H1 (cell line): ENCODE measurements at regions not wholly inside any gene's neighbourhood (a gene's known extent, or its start where the extent isn't known, plus 50 kb on each side); places are given as distances from the start of the nearest gene placed in this dataset.

Source experiments
- CTCF ChIA-PET: fragments of 300-600 bp; sonication (Branson Sonifier 250); formaldehyde crosslinking; loops from one replicate; lab custom pipeline; 2021; ENCODE audit not compliant: partially characterized antibody; lab: Charles Lee
- POLR2A ChIA-PET: fragments of 300-600 bp; sonication (Branson Sonifier 250); formaldehyde crosslinking; loops from one replicate; lab custom pipeline; 2021; ENCODE audit warnings: inconsistent platforms; ENCODE audit not compliant: partially characterized antibody; lab: Charles Lee
- DNase-seq, 2 experiments: peaks; one replicate each; pipeline versions ENCODE4 v3.0.0 to v3.0.0-alpha.2; 2010 to 2022; ENCODE audit warnings: low spot score in 2 of 2, low read depth in 1 of 2, mixed read lengths in 1 of 2
- FAIRE-seq: peaks from 2 replicates; lab custom pipeline; 2011; peaks lifted over from hg19 to GRCh38; lab: Jason Lieb, UNC
- H2AFZ ChIP-seq: 2 replicates; pipeline ENCODE4 v1.8.1; 2012; ENCODE audit warnings: low read length, inconsistent platforms
- H2AK5ac ChIP-seq: 2 replicates; pipeline ENCODE4 v1.6.1; 2013; ENCODE audit warnings: low read depth, low read length
- H2BK120ac ChIP-seq: replicated peaks from 2 replicates; pipeline ENCODE3; 2013; ENCODE audit warnings: low read depth, low read length, inconsistent platforms
- H2BK12ac ChIP-seq: 2 replicates; pipeline ENCODE4 v1.6.1; 2013; ENCODE audit warnings: low read depth, low read length
- H2BK15ac ChIP-seq: 2 replicates; pipeline ENCODE4 v1.6.1; 2013; ENCODE audit warnings: low read length
- H2BK20ac ChIP-seq: 2 replicates; pipeline ENCODE4 v1.6.1; 2013; ENCODE audit warnings: low read length
- H2BK5ac ChIP-seq: 2 replicates; pipeline ENCODE4 v1.6.1; 2013; ENCODE audit warnings: low read depth, low read length
- H3K14ac ChIP-seq: 2 replicates; pipeline ENCODE4 v1.6.1; 2013; ENCODE audit warnings: inconsistent platforms; ENCODE audit not compliant: insufficient read length
- H3K18ac ChIP-seq: 2 replicates; pipeline ENCODE4 v1.6.1; 2013; ENCODE audit warnings: low read length; ENCODE audit errors: extremely low read depth
- H3K23ac ChIP-seq: 2 replicates; pipeline ENCODE4 v1.6.1; 2013; ENCODE audit warnings: inconsistent platforms; ENCODE audit not compliant: insufficient read length
- H3K23me2 ChIP-seq: 2 replicates; pipeline ENCODE4 v1.6.1; 2013; ENCODE audit warnings: low read depth, low read length
- H3K27ac ChIP-seq: 2 replicates; pipeline ENCODE4 v1.6.1; 2011; ENCODE audit warnings: low read depth, low read length, inconsistent platforms
- H3K27me3 ChIP-seq, 4 experiments: replicated peaks in 1 of 4; 1 replicate in 1 of 4; 2 replicates in 3 of 4; pipeline versions ENCODE4 v1.6.1 to v1.8.1; 2011 to 2013; ENCODE audit warnings: low read length in 3 of 4, mild to moderate bottlenecking in 3 of 4, inconsistent platforms in 2 of 4, mixed read lengths in 2 of 4, moderate library complexity in 1 of 4; ENCODE audit not compliant: control insufficient read depth in 3 of 4, insufficient read depth in 3 of 4; ENCODE audit errors: extremely low read depth in 1 of 4
- H3K36me3 ChIP-seq, 4 experiments: 2 replicates each; pipeline versions ENCODE4 v1.6.1 to v1.8.1; 2011 to 2013; ENCODE audit warnings: mild to moderate bottlenecking in 4 of 4, low read length in 3 of 4, moderate library complexity in 2 of 4, control low read depth in 1 of 4, inconsistent platforms in 1 of 4; ENCODE audit not compliant: insufficient read depth in 4 of 4, control insufficient read depth in 2 of 4
- H3K4ac ChIP-seq: replicated peaks from 2 replicates; pipeline ENCODE3; 2013; ENCODE audit warnings: low read length, low read depth, mixed read lengths, inconsistent platforms; ENCODE audit not compliant: insufficient read length
- H3K4me1 ChIP-seq, 4 experiments: replicated peaks in 1 of 4; 1 replicate in 1 of 4; 2 replicates in 3 of 4; pipeline versions ENCODE4 v1.6.1 to v1.8.1; 2011 to 2013; ENCODE audit warnings: low read length in 3 of 4, inconsistent platforms in 2 of 4, mixed read lengths in 1 of 4; ENCODE audit not compliant: insufficient read depth in 4 of 4, control insufficient read depth in 3 of 4
- H3K4me2 ChIP-seq, 2 experiments: 2 replicates each; pipeline versions ENCODE4 v1.6.1 to v1.8.1; 2011 to 2013; ENCODE audit warnings: low read depth in 2 of 2, low read length in 2 of 2, control low read depth in 1 of 2, inconsistent platforms in 1 of 2, mild to moderate bottlenecking in 1 of 2; ENCODE audit not compliant: insufficient read depth in 1 of 2
- H3K4me3 ChIP-seq, 4 experiments: fragments of 200-600, 300-600 bp in 1 of 4; sonication (generic), shearing (Covaris generic), sonication (Bioruptor Twin) in 1 of 4; 2 replicates each; pipeline versions ENCODE4 v1.5.1 to v1.8.1; 2011 to 2016; ENCODE audit warnings: low read length in 4 of 4, low read depth in 3 of 4, control low read depth in 2 of 4, inconsistent platforms in 2 of 4, mild to moderate bottlenecking in 2 of 4, mixed read lengths in 1 of 4, moderate library complexity in 1 of 4; ENCODE audit not compliant: insufficient read depth in 2 of 4; ENCODE audit errors: extremely low read depth in 1 of 4
- H3K56ac ChIP-seq: replicated peaks from 2 replicates; pipeline ENCODE3; 2013; ENCODE audit warnings: low read depth, mild to moderate bottlenecking, mixed read lengths, low read length, inconsistent platforms; ENCODE audit not compliant: insufficient read length
- H3K79me1 ChIP-seq: 2 replicates; pipeline ENCODE4 v1.6.1; 2013; ENCODE audit warnings: low read depth, low read length, control low read depth
- H3K79me2 ChIP-seq, 2 experiments: 2 replicates each; pipeline versions ENCODE4 v1.6.1 to v1.8.1; 2012 to 2013; ENCODE audit warnings: low read length in 2 of 2, mild to moderate bottlenecking in 2 of 2, inconsistent platforms in 1 of 2; ENCODE audit not compliant: insufficient read depth in 2 of 2, control insufficient read depth in 1 of 2
- H3K9ac ChIP-seq, 4 experiments: replicated peaks in 1 of 4; 1 replicate in 1 of 4; 2 replicates in 3 of 4; pipeline versions ENCODE4 v1.6.1 to v1.8.1; 2011 to 2013; ENCODE audit warnings: low read depth in 3 of 4, low read length in 3 of 4, control low read depth in 2 of 4, mild to moderate bottlenecking in 2 of 4, moderate library complexity in 2 of 4, inconsistent platforms in 1 of 4; ENCODE audit errors: extremely low read depth in 1 of 4
- H3K9me3 ChIP-seq, 2 experiments: 2 replicates each; pipeline versions ENCODE4 v1.6.1 to v1.8.1; 2012 to 2013; ENCODE audit warnings: mild to moderate bottlenecking in 2 of 2, moderate library complexity in 2 of 2, control low read depth in 1 of 2, inconsistent platforms in 1 of 2, low read depth in 1 of 2, low read length in 1 of 2, mixed read lengths in 1 of 2; ENCODE audit not compliant: insufficient read depth in 2 of 2
- H4K20me1 ChIP-seq, 2 experiments: replicated peaks in 1 of 2; 2 replicates each; pipeline versions ENCODE3 to v1.8.1; 2011 to 2013; ENCODE audit warnings: inconsistent platforms in 2 of 2, low read length in 2 of 2, mild to moderate bottlenecking in 1 of 2; ENCODE audit not compliant: insufficient read depth in 2 of 2, control insufficient read depth in 1 of 2
- H4K5ac ChIP-seq: 2 replicates; pipeline ENCODE4 v1.6.1; 2013; ENCODE audit warnings: low read length, low read depth, mixed read lengths, inconsistent platforms; ENCODE audit not compliant: insufficient read length
- H4K8ac ChIP-seq: 2 replicates; pipeline ENCODE4 v1.8.0; 2013; ENCODE audit warnings: mild to moderate bottlenecking, moderate library complexity, low read length, inconsistent platforms; ENCODE audit not compliant: insufficient read depth; ENCODE audit errors: extremely low read depth
- H4K91ac ChIP-seq: replicated peaks from 2 replicates; pipeline ENCODE3; 2013; ENCODE audit warnings: low read length, mixed read lengths, inconsistent platforms; ENCODE audit not compliant: insufficient read length
- ASH2L ChIP-seq: fragments of 200-600, 300-600 bp; sonication (generic); IDR thresholded peaks from one replicate; pipeline ENCODE4 v1.7.1; 2017; ENCODE audit warnings: low read length
- BACH1 ChIP-seq: IDR thresholded peaks from 2 replicates; pipeline ENCODE4 v1.6.1; 2012; ENCODE audit warnings: low read length, improper control_type of control experiment
- CBX5 ChIP-seq: fragments of 300-800, 300-1000 bp; sonication (generic); IDR thresholded peaks from 2 replicates; pipeline ENCODE4 v1.7.1; 2016; ENCODE audit warnings: antibody characterized with exemption, low read length, low read depth
- GABPA ChIP-seq: IDR thresholded peaks from 2 replicates; pipeline ENCODE4 v1.6.1; 2011; ENCODE audit warnings: mild to moderate bottlenecking, low read length, moderate library complexity, borderline replicate concordance; ENCODE audit not compliant: insufficient read depth
- KDM5A ChIP-seq: fragments of 200-600 bp; IDR thresholded peaks from 2 replicates; pipeline ENCODE4 v1.7.1; 2012; ENCODE audit warnings: mild to moderate bottlenecking, low read length, inconsistent platforms, mixed read lengths
- POU5F1 ChIP-seq: IDR thresholded peaks from 2 replicates; pipeline ENCODE4 v1.6.1; 2011; ENCODE audit warnings: low read depth, mild to moderate bottlenecking, low read length, moderate library complexity
- RNF2 ChIP-seq: fragments of 200-900, 300-1000 bp; sonication (generic); IDR thresholded peaks from 2 replicates; pipeline ENCODE4 v1.7.1; 2016; ENCODE audit warnings: borderline replicate concordance, low read depth, mild to moderate bottlenecking, antibody characterized with exemption, low read length; ENCODE audit not compliant: poor library complexity, severe bottlenecking; ENCODE audit errors: missing control alignments
- RXRA ChIP-seq: IDR thresholded peaks from 2 replicates; pipeline ENCODE4 v1.6.1; 2011; ENCODE audit warnings: low read depth, mild to moderate bottlenecking, low read length, moderate library complexity; ENCODE audit not compliant: insufficient read depth
- SIN3A ChIP-seq, 2 experiments: IDR thresholded peaks in 1 of 2; conservative IDR thresholded peaks in 1 of 2; 2 replicates each; pipeline ENCODE4 v1.6.1; 2011 to 2012; ENCODE audit warnings: low read length in 2 of 2, improper control_type of control experiment in 1 of 2, low read depth in 1 of 2, mild to moderate bottlenecking in 1 of 2
- SP2 ChIP-seq: IDR thresholded peaks from 2 replicates; pipeline ENCODE4 v1.6.1; 2012; ENCODE audit warnings: mild to moderate bottlenecking, low read length, inconsistent platforms
- SUZ12 ChIP-seq: fragments of 200-600 bp; sonication (generic); IDR thresholded peaks from 2 replicates; pipeline ENCODE4 v1.6.1; 2012; ENCODE audit warnings: mild to moderate bottlenecking, inconsistent platforms, low read length, moderate library complexity, mixed read lengths
- WGBS, 2 experiments: shearing (Covaris generic) in 1 of 2; methylation state at CpG; one replicate each; pipeline versions ENCODE4 v1.1.6 to v1.1.7; 2013 to 2015; ENCODE audit warnings: low lambda C conversion rate in 2 of 2, mixed read lengths in 2 of 2, inconsistent platforms in 1 of 2, low coverage in 1 of 2, missing lambda C conversion rate in 1 of 2; ENCODE audit not compliant: insufficient replicate concordance in 2 of 2, insufficient coverage in 1 of 2, insufficient read length in 1 of 2; ENCODE audit errors: extremely low coverage in 1 of 2, missing lambda C conversion rate in 1 of 2; 5-methylcytosine and 5-hydroxymethylcytosine counted together
- TF ChIP-seq, protein P1 (sequence below): IDR thresholded peaks from 2 replicates; pipeline ENCODE4 v1.6.1; 2011; ENCODE audit warnings: low read depth, mild to moderate bottlenecking, low read length; ENCODE audit not compliant: insufficient read depth
- TF ChIP-seq, protein P2 (sequence below): IDR thresholded peaks from 2 replicates; pipeline ENCODE4 v1.6.1; 2012; ENCODE audit warnings: inconsistent platforms

DNA sequence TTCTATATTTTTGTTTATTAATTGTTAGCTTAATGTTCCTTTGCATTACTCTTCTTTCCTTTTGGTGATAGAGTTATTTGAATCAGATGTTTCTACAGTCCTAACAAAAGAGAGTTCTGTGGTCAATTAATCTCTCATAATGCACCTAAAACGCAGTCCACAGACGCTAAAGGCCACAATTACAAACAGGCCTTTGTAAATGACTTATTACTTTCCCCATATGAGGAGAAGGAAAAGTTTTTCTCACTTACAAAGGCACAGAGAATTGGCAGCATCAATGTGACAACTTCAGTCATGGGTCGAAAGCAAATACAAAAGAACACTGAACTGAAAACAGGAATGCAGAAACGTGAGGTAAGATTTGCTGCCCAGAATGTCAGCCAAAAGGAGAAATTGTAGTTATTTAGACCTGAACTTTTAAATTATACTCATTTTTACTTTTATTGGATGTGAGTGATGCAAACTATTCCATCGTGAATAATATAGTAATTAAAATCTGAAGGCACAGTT is 142.0 kb upstream of the SYT10 start:
- Histone ChIP-seq H2AFZ (peak overlapping the region; percentile 99), H3K79me1 (no peaks in the 10 kb centered on the region), H3K23ac (no peak overlapping the region), H3K36me3 (no peaks in the 10 kb centered on the region), H3K27ac (no peak overlapping the region), H2BK15ac (no peak overlapping the region), H3K9ac (no peak overlapping the region), H3K14ac (no peak overlapping the region), H3K4me2 (no peak overlapping the region), H3K23me2 (no peaks in the 10 kb centered on the region), H3K79me2 (no peaks in the 10 kb centered on the region), H4K8ac (no peak overlapping the region), H2BK20ac (no peak overlapping the region), H3K4ac (no peak overlapping the region), H2BK12ac (no peak overlapping the region), H3K9me3 (no peaks in the 10 kb centered on the region), H3K4me1 (no peaks in the 10 kb centered on the region; a peak in 1 of 7 replicates), H3K18ac (no peak overlapping the region), H3K27me3 (no peaks in the 10 kb centered on the region), H4K20me1 (no peaks in the 10 kb centered on the region), H3K4me3 (no peak overlapping the region), H2BK120ac (no peak overlapping the region), H2AK5ac (no peak overlapping the region), H3K56ac (no peak overlapping the region), H4K91ac (no peak overlapping the region), H4K5ac (no peak overlapping the region), H2BK5ac (no peak overlapping the region)
- POLR2A ChIA-PET: no interaction called here
- DNase-seq: no peak
- WGBS, 2 experiments: 83% methylated on average over 5 of the region's 5 CpGs; no CpG with 5 or more reads in 1 of the 2 experiments
- FAIRE-seq: no peak
- TF ChIP-seq KDM5A (no peak), POU5F1 (no peak), GABPA (no peak), CBX5 (no peak), SP2 (no peak), RXRA (no peak), SUZ12 (no peak), ASH2L (no peak), RNF2 (no peak), SIN3A (conservative IDR thresholded peaks at IDR 0.05 in 1 of 2, IDR thresholded peaks at IDR 0.05 in 1 of 2; ENCODE audit: low read depth in 1 of 2, low read length in 2 of 2) (no peak), BACH1 (no peak)
- TF ChIP-seq, protein P1, sequence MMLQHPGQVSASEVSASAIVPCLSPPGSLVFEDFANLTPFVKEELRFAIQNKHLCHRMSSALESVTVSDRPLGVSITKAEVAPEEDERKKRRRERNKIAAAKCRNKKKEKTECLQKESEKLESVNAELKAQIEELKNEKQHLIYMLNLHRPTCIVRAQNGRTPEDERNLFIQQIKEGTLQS: no peak
- TF ChIP-seq, protein P2, sequence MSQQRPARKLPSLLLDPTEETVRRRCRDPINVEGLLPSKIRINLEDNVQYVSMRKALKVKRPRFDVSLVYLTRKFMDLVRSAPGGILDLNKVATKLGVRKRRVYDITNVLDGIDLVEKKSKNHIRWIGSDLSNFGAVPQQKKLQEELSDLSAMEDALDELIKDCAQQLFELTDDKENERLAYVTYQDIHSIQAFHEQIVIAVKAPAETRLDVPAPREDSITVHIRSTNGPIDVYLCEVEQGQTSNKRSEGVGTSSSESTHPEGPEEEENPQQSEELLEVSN: no peak
- CTCF ChIA-PET: interaction anchor here (1.0 kb wide), 1 partner anchor 25 kb away, joined by 3 read pairs; no protein-coding TSS in a partner anchor
